B cell (primary cell): ENCODE measurements at regions not wholly inside any gene's neighbourhood (a gene's known extent, or its start where the extent isn't known, plus 50 kb on each side); places are given as distances from the start of the nearest gene placed in this dataset.

Experiments used
- ATAC-seq: fragments of 200-7000 bp; cut with Tn5 transposase; one replicate; pipeline ENCODE4 v1.10.0; 2021; ENCODE audit warnings: low read depth, mild to moderate bottlenecking, moderate number of reproducible peaks, moderate library complexity
- CTCF ChIA-PET: fragments of 350-600 bp; sonication (Branson Sonifier 250); formaldehyde crosslinking; loops from one replicate; lab custom pipeline; 2021; ENCODE audit warnings: antibody characterized with exemption, inconsistent platforms; lab: Charles Lee
- POLR2A ChIA-PET: fragments of 350-600 bp; sonication (Branson Sonifier 250); formaldehyde crosslinking; loops from one replicate; lab custom pipeline; 2021; ENCODE audit warnings: antibody characterized with exemption; lab: Charles Lee
- DNase-seq: peaks from one replicate; pipeline ENCODE4 v3.0.0; 2013
- H2AFZ ChIP-seq: 2 replicates; pipeline ENCODE4 v1.6.1; 2012; ENCODE audit warnings: mild to moderate bottlenecking, low read depth, low read length; ENCODE audit not compliant: insufficient read depth, poor library complexity, severe bottlenecking
- H3K27ac ChIP-seq, 2 donors: 1 replicate in 1 of 2; 2 replicates in 1 of 2; pipeline ENCODE4 v1.5.1; 2012 to 2013; ENCODE audit warnings: low read length in 2 of 2, mild to moderate bottlenecking in 2 of 2, moderate library complexity in 1 of 2
- H3K27me3 ChIP-seq, 4 experiments: fragments of 200-600 bp in 1 of 4; sonication (generic) in 1 of 4; replicated peaks in 1 of 4; 1 replicate in 2 of 4; 2 replicates in 2 of 4; pipeline versions ENCODE4 v1.6.1 to v1.7.0; 2013 to 2016; ENCODE audit warnings: low read length in 3 of 4, mild to moderate bottlenecking in 2 of 4, mixed read lengths in 1 of 4, moderate library complexity in 1 of 4; ENCODE audit not compliant: insufficient read depth in 4 of 4, control insufficient read depth in 3 of 4; ENCODE audit errors: control extremely low read depth in 1 of 4
- H3K36me3 ChIP-seq, 2 experiments: replicated peaks in 1 of 2; 1 replicate in 1 of 2; 2 replicates in 1 of 2; pipeline versions ENCODE4 v1.6.1 to v1.7.1; 2013; ENCODE audit warnings: low read length in 1 of 2; ENCODE audit not compliant: insufficient read depth in 2 of 2, control insufficient read depth in 1 of 2; ENCODE audit errors: control extremely low read depth in 1 of 2, extremely low read depth in 1 of 2
- H3K4me1 ChIP-seq, 2 donors: fragments of 200-600 bp in 1 of 2; sonication (generic) in 1 of 2; 1 replicate in 1 of 2; 2 replicates in 1 of 2; pipeline versions ENCODE4 v1.5.1 to v1.6.1; 2013 to 2017; ENCODE audit warnings: low read length in 2 of 2; ENCODE audit not compliant: control insufficient read depth in 2 of 2, insufficient read depth in 2 of 2
- H3K4me2 ChIP-seq: replicated peaks from 2 replicates; pipeline ENCODE3; 2012; ENCODE audit warnings: mild to moderate bottlenecking, low read depth, low read length; ENCODE audit not compliant: poor library complexity, severe bottlenecking
- H3K4me3 ChIP-seq, 5 experiments: fragments of 200-600 bp in 1 of 5; sonication (generic) in 1 of 5; 1 replicate in 3 of 5; 2 replicates in 2 of 5; pipeline versions ENCODE4 v1.5.1 to v1.7.0; 2011 to 2016; ENCODE audit warnings: low read length in 4 of 5, mild to moderate bottlenecking in 4 of 5, low read depth in 2 of 5, control low read depth in 1 of 5, moderate library complexity in 1 of 5; ENCODE audit not compliant: insufficient read depth in 1 of 5; ENCODE audit errors: control extremely low read depth in 1 of 5, extremely low read depth in 1 of 5
- H3K79me2 ChIP-seq: fragments of 200-600 bp; sonication (generic); one replicate; pipeline ENCODE4 v1.6.0; 2016; ENCODE audit warnings: low read length; ENCODE audit not compliant: control insufficient read depth, insufficient read depth
- H3K9ac ChIP-seq: fragments of 200-600 bp; sonication (generic); 2 replicates; pipeline ENCODE4 v1.6.1; 2017; ENCODE audit warnings: mild to moderate bottlenecking, low read length, moderate library complexity
- H3K9me3 ChIP-seq, 3 donors: one replicate each; pipeline versions ENCODE4 v1.6.1 to v1.7.1; 2013; ENCODE audit warnings: low read length in 2 of 3; ENCODE audit not compliant: control insufficient read depth in 2 of 3, insufficient read depth in 1 of 3; ENCODE audit errors: control extremely low read depth in 1 of 3
- H4K20me1 ChIP-seq: 2 replicates; pipeline ENCODE4 v1.6.0; 2012; ENCODE audit warnings: mild to moderate bottlenecking, low read length; ENCODE audit not compliant: insufficient read depth, control insufficient read depth, poor library complexity, severe bottlenecking
- H3K27ac Mint-ChIP-seq: one replicate; pipeline ENCODE4 v1.8.0; 2021; ENCODE audit warnings: mixed read lengths
- H3K27me3 Mint-ChIP-seq: one replicate; pipeline ENCODE4 v1.8.0; 2021; ENCODE audit warnings: mixed read lengths
- H3K4me1 Mint-ChIP-seq: one replicate; pipeline ENCODE4 v1.8.0; 2021; ENCODE audit warnings: mixed read lengths
- H3K4me3 Mint-ChIP-seq: one replicate; pipeline ENCODE4 v1.8.0; 2021; ENCODE audit warnings: mixed read lengths
- H3K9me3 Mint-ChIP-seq: one replicate; pipeline ENCODE4 v1.8.0; 2022; ENCODE audit warnings: mixed read lengths; ENCODE audit not compliant: insufficient read depth
- EZH2 ChIP-seq: IDR thresholded peaks from 2 replicates; pipeline ENCODE4 v1.6.1; 2012; ENCODE audit warnings: borderline replicate concordance, low read depth, mild to moderate bottlenecking, moderate library complexity, low read length; ENCODE audit not compliant: insufficient read depth, poor library complexity, severe bottlenecking
- WGBS: methylation state at CpG from one replicate; pipeline ENCODE4 v1.1.5; 2013; ENCODE audit warnings: missing lambda C conversion rate; ENCODE audit not compliant: insufficient coverage; 5-methylcytosine and 5-hydroxymethylcytosine counted together
- intact Hi-C: fragments of 100-400 bp; cut with micrococcal nuclease; formaldehyde crosslinking; loops from one replicate; pipeline ENCODE4 v1.10.0; 2022
- TF ChIP-seq, protein P1 (sequence below): fragments of 200-600 bp; IDR thresholded peaks from one replicate; pipeline ENCODE4 v1.8.0; 2022; ENCODE audit warnings: antibody characterized with exemption, mild to moderate bottlenecking

DNA sequence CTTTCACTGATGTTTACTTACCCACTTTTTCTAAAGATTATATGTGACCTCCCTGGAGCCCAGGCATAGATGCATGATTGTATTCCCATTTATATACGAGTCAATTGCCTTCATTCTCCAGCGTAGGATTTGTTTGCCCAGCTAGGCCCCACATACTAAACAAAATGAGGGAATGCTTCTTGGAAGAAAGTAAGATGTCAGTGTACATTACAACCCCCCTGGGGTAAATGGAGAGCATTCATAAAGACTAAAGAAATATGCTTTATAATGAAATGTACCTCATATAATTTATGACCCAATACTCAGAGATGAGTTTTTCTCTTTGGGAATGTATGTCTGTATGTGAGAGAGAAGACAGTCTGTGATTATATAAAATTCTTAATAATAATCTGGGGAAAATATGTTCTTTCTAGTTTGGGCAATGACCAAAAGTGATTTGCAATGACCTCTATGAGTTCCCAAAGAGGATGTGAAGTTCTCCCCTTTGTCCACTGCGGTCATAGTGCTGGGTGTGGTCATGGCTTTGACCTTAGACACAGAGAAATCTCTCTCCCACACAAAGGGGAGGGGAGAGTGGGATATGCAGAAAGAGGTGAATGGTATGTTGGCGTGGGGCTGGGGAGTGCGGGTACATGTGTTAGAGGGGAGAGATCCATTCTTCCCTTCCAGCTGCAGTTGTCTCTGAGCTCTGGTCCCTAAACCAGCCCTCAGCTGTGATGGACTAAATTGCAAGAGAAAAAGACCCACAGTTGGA is 175.6 kb downstream of the EN1 start:
- H3K27me3 ChIP-seq: no peaks in the 10 kb centered on the region
- no peak for DNase-seq
- H3K4me3 ChIP-seq: no peak overlapping the region
- peaks cover 3% of the 10 kb centered on the region for H3K27me3 Mint-ChIP-seq
- no peaks in the 10 kb centered on the region for H4K20me1 ChIP-seq
- H3K4me1 ChIP-seq: no peaks in the 10 kb centered on the region
- TF ChIP-seq EZH2: no peak
- TF ChIP-seq, protein P1, sequence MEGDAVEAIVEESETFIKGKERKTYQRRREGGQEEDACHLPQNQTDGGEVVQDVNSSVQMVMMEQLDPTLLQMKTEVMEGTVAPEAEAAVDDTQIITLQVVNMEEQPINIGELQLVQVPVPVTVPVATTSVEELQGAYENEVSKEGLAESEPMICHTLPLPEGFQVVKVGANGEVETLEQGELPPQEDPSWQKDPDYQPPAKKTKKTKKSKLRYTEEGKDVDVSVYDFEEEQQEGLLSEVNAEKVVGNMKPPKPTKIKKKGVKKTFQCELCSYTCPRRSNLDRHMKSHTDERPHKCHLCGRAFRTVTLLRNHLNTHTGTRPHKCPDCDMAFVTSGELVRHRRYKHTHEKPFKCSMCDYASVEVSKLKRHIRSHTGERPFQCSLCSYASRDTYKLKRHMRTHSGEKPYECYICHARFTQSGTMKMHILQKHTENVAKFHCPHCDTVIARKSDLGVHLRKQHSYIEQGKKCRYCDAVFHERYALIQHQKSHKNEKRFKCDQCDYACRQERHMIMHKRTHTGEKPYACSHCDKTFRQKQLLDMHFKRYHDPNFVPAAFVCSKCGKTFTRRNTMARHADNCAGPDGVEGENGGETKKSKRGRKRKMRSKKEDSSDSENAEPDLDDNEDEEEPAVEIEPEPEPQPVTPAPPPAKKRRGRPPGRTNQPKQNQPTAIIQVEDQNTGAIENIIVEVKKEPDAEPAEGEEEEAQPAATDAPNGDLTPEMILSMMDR: no peak
- no peak overlapping the region for H3K4me2 ChIP-seq
- no peaks in the 10 kb centered on the region for H3K9me3 Mint-ChIP-seq
- no peak for ATAC-seq
- H3K79me2 ChIP-seq: no peaks in the 10 kb centered on the region
- H3K27ac ChIP-seq: no peak overlapping the region
- no CpG with 5 or more reads among the region's 5 CpGs for WGBS
- POLR2A ChIA-PET: no interaction called here
- no peaks in the 10 kb centered on the region for H3K9me3 ChIP-seq
- no peak overlapping the region for H2AFZ ChIP-seq
- intact Hi-C loops: no loop called here
- CTCF ChIA-PET: no interaction called here
- no peak overlapping the region for H3K4me3 Mint-ChIP-seq
- no peak overlapping the region for H3K27ac Mint-ChIP-seq
- H3K36me3 ChIP-seq: no peaks in the 10 kb centered on the region
- no peak overlapping the region for H3K9ac ChIP-seq
- H3K4me1 Mint-ChIP-seq: no peaks in the 10 kb centered on the region

DNA sequence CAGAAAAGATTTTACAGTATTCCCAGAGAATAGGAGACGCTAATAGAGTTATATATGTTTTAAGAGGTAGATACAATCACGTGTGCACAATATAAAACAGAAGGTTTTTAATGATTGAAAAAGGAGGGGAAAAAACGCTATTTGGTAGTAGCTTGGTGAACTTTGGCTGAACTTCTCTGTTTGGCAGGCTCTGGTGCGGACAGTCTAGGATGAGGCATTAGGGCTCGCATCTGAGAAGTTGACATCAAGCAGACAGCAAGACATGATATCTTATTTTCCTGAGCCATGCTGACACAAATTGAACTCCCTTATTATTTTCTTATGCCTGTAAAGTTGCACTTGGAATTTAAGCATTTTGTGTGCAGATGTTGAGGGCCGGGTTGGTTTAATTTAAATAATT is 176.6 kb downstream of the EN1 start:
- H3K27me3 ChIP-seq: no peaks in the 10 kb centered on the region
- intact Hi-C loops: no loop called here
- H3K79me2 ChIP-seq: no peaks in the 10 kb centered on the region
- WGBS: 69% methylated on average over 5 of the region's 6 CpGs
- Mint-ChIP-seq H3K27me3 (peaks cover 3% of the 10 kb centered on the region), H3K4me3 (no peak overlapping the region), H3K9me3 (no peaks in the 10 kb centered on the region), H3K4me1 (no peaks in the 10 kb centered on the region), H3K27ac (no peak overlapping the region)
- no peak for TF ChIP-seq EZH2
- no peaks in the 10 kb centered on the region for H4K20me1 ChIP-seq
- POLR2A ChIA-PET: no interaction called here
- H3K4me2 ChIP-seq: no peak overlapping the region
- DNase-seq: no peak
- H3K9me3 ChIP-seq: no peaks in the 10 kb centered on the region
- no peak overlapping the region for H3K4me3 ChIP-seq
- CTCF ChIA-PET: no interaction called here
- no peak overlapping the region for H2AFZ ChIP-seq
- no peak overlapping the region for H3K27ac ChIP-seq
- H3K36me3 ChIP-seq: no peaks in the 10 kb centered on the region
- ATAC-seq: no peak
- no peaks in the 10 kb centered on the region for H3K4me1 ChIP-seq
- no peak overlapping the region for H3K9ac ChIP-seq
